ENCODE measurements at regions not wholly inside any gene's neighbourhood (a gene's known extent, or its start where the extent isn't known, plus 50 kb on each side); places are given as distances from the start of the nearest gene placed in this dataset.

- TF ChIP-seq CTCF (IDR thresholded peaks at IDR 0.05), result no peak
- no peak for TF ChIP-seq POLR2A (IDR thresholded peaks at IDR 0.05)
- TF ChIP-seq POLR2AphosphoS5 (IDR thresholded peaks at IDR 0.05), result no peak
Observed at GRCh38 chr4:189500970-189501369, 439.7 kb upstream of the FRG1 start.

Data from gastroesophageal sphincter (tissue), 3 donors.